Urinary bladder (tissue), 3 donors: ENCODE measurements at regions not wholly inside any gene's neighbourhood (a gene's known extent, or its start where the extent isn't known, plus 50 kb on each side); places are given as distances from the start of the nearest gene placed in this dataset.
A peak's percentile ranks its signal among the peaks of the same experiment; 100 is the strongest.
"Not testable (repeated sequence)": the region's sequence is repeated elsewhere in the genome, so short reads cannot be mapped to it uniquely, and the experiment has no call there.

ENCODE experiments used
- DNase-seq: peaks from one replicate; pipeline ENCODE4 v3.0.0-alpha.2; 2015; ENCODE audit errors: extremely low spot score
- H3K27ac ChIP-seq: one replicate; pipeline ENCODE4 v1.5.1; 2013; ENCODE audit warnings: low read depth, mild to moderate bottlenecking, moderate library complexity
- H3K36me3 ChIP-seq: one replicate; pipeline ENCODE4 v1.6.1; 2013; ENCODE audit warnings: mild to moderate bottlenecking, moderate library complexity; ENCODE audit not compliant: insufficient read depth
- H3K4me1 ChIP-seq: one replicate; pipeline ENCODE4 v1.6.1; 2013; ENCODE audit warnings: mild to moderate bottlenecking, moderate library complexity; ENCODE audit not compliant: insufficient read depth
- H3K4me3 ChIP-seq: one replicate; pipeline ENCODE4 v1.5.1; 2013; ENCODE audit warnings: low read depth, low read length
- WGBS: extraction: QIAGEN DNeasy Blood & Tissue Kit; methylation state at CpG from one replicate; pipeline ENCODE4 v1.1.7; 2013; 5-methylcytosine and 5-hydroxymethylcytosine counted together
- donor health status: healthy with polysubstance abuse.
- donor health status: healthy.

- Histone ChIP-seq H3K36me3 (no peaks in the 10 kb centered on the region), H3K27ac (no peak overlapping the region), H3K4me3 (no peak overlapping the region), H3K4me1 (no peaks in the 10 kb centered on the region)
- no peak for DNase-seq
- 19% methylated on average over 1 of the region's 1 CpG for WGBS
Observed at GRCh38 chr12:77232045-77232444, 166.7 kb upstream of the E2F7 start.

GRCh38 chr12:77231501-77231918, 166.1 kb upstream of the E2F7 start:
- Histone ChIP-seq H3K4me3 (no peak overlapping the region), H3K27ac (no peak overlapping the region), H3K4me1 (no peaks in the 10 kb centered on the region), H3K36me3 (no peaks in the 10 kb centered on the region)
- peak; percentile 11 for DNase-seq
- WGBS: 9% methylated on average over 5 of the region's 5 CpGs

GRCh38 chr12:77229640-77230442, 164.5 kb upstream of the E2F7 start:
- H3K27ac ChIP-seq: no peak overlapping the region
- no peaks in the 10 kb centered on the region for H3K4me1 ChIP-seq
- H3K4me3 ChIP-seq: no peak overlapping the region
- WGBS: 13% methylated on average over 6 of the region's 6 CpGs
- peak; percentile 10 for DNase-seq
- no peaks in the 10 kb centered on the region for H3K36me3 ChIP-seq

GRCh38 chr12:77228376-77228775, 163.0 kb upstream of the E2F7 start:
- DNase-seq: no peak
- Histone ChIP-seq H3K36me3 (no peaks in the 10 kb centered on the region), H3K4me3 (no peak overlapping the region), H3K27ac (no peak overlapping the region), H3K4me1 (no peaks in the 10 kb centered on the region)
- WGBS: 95% methylated on average over 1 of the region's 1 CpG

- H3K36me3 ChIP-seq: no peaks in the 10 kb centered on the region
- no peak overlapping the region for H3K4me3 ChIP-seq
- 89% methylated on average over 1 of the region's 1 CpG for WGBS
- DNase-seq: no peak
- H3K4me1 ChIP-seq: no peaks in the 10 kb centered on the region
- no peak overlapping the region for H3K27ac ChIP-seq
Observed at GRCh38 chr12:77226368-77226767, 161.0 kb upstream of the E2F7 start.

GRCh38 chr12:77225373-77225772, 160.0 kb upstream of the E2F7 start:
- 97% methylated on average over 4 of the region's 4 CpGs for WGBS
- DNase-seq: no peak
- H3K36me3 ChIP-seq: no peaks in the 10 kb centered on the region
- no peak overlapping the region for H3K4me3 ChIP-seq
- no peak overlapping the region for H3K27ac ChIP-seq
- H3K4me1 ChIP-seq: no peaks in the 10 kb centered on the region

- WGBS: 87% methylated on average over 2 of the region's 2 CpGs
Observed at GRCh38 chr12:77224346-77224745, 159.0 kb upstream of the E2F7 start.

GRCh38 chr12:77222336-77222735, 157.0 kb upstream of the E2F7 start:
- no peak overlapping the region for H3K4me3 ChIP-seq
- H3K36me3 ChIP-seq: no peaks in the 10 kb centered on the region
- no peak overlapping the region for H3K27ac ChIP-seq
- WGBS: 95% methylated on average over 2 of the region's 2 CpGs
- H3K4me1 ChIP-seq: no peaks in the 10 kb centered on the region
- DNase-seq: no peak

More at GRCh38 chr12:77224346-77224745, 159.0 kb upstream of the E2F7 start:
- H3K27ac ChIP-seq: no peak overlapping the region
- DNase-seq: no peak
- no peaks in the 10 kb centered on the region for H3K4me1 ChIP-seq
- no peak overlapping the region for H3K4me3 ChIP-seq
- no peaks in the 10 kb centered on the region for H3K36me3 ChIP-seq

- H3K4me3 ChIP-seq: no peak overlapping the region
- H3K36me3 ChIP-seq: no peaks in the 10 kb centered on the region
- no peak for DNase-seq
- H3K27ac ChIP-seq: no peak overlapping the region
- H3K4me1 ChIP-seq: no peaks in the 10 kb centered on the region
- WGBS: 33% methylated on average over 1 of the region's 1 CpG
Observed at GRCh38 chr12:77220586-77220985, 155.2 kb upstream of the E2F7 start.

- Histone ChIP-seq H3K27ac (no peak overlapping the region), H3K4me3 (no peak overlapping the region), H3K4me1 (no peaks in the 10 kb centered on the region), H3K36me3 (no peaks in the 10 kb centered on the region)
- DNase-seq: no peak
- WGBS: 86% methylated on average over 7 of the region's 7 CpGs
Observed at GRCh38 chr12:77218278-77218677, 152.9 kb upstream of the E2F7 start.

- H3K36me3 ChIP-seq, H3K4me1 ChIP-seq, H3K27ac ChIP-seq, H3K4me3 ChIP-seq, DNase-seq: not testable (repeated sequence)
- 83% methylated on average over 2 of the region's 2 CpGs for WGBS
Observed at GRCh38 chr12:77216136-77216535, 150.8 kb upstream of the E2F7 start.

- 73% methylated on average over 1 of the region's 1 CpG for WGBS
- Histone ChIP-seq H3K4me3 (no peak overlapping the region), H3K27ac (no peak overlapping the region), H3K4me1 (no peaks in the 10 kb centered on the region), H3K36me3 (no peaks in the 10 kb centered on the region)
- no peak for DNase-seq
Observed at GRCh38 chr12:77214136-77214535, 148.8 kb upstream of the E2F7 start.

GRCh38 chr12:77213319-77213718, 147.9 kb upstream of the E2F7 start:
- DNase-seq: no peak
- H3K36me3 ChIP-seq: no peaks in the 10 kb centered on the region
- WGBS: 58% methylated on average over 5 of the region's 5 CpGs
- H3K4me1 ChIP-seq: no peaks in the 10 kb centered on the region
- H3K4me3 ChIP-seq: no peak overlapping the region
- no peak overlapping the region for H3K27ac ChIP-seq

- no peak overlapping the region for H3K27ac ChIP-seq
- H3K4me1 ChIP-seq: no peaks in the 10 kb centered on the region
- 99% methylated on average over 1 of the region's 1 CpG for WGBS
- H3K36me3 ChIP-seq: no peaks in the 10 kb centered on the region
- no peak overlapping the region for H3K4me3 ChIP-seq
- no peak for DNase-seq
Observed at GRCh38 chr12:77210724-77211123, 145.4 kb upstream of the E2F7 start.
